ENCODE measurements at regions not wholly inside any gene's neighbourhood (a gene's known extent, or its start where the extent isn't known, plus 50 kb on each side); places are given as distances from the start of the nearest gene placed in this dataset.

DNA sequence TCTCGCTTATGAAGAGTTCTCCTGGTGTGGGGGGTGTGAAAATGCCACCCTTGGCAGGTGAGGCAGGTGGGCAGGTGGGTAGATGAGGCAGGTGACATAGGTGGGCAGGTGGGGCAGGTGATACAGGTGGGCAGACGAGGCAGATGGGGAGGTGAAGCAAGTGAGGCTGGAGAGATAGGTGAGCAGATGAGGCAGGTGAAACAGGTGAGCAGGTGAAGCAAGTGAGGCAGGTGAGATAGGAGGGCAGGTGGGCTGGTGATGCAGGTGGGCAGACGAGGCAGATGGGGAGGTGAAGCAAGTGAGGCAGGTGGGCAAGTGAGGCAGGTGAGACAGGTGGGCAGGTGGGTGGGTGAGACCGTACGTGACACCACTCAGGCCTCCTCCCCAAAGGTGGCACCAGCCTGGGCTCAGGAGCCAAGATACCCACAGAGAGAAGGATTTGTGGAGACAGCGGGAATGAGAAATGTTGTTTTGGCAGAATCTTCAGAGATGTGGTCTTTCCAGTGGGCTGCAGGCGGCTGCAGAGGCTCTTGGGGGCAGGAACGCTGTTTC, 232.3 kb upstream of the MYT1L start:
- TF ChIP-seq ARNTL (CRISPR knock-in tag; IDR thresholded peaks at IDR 0.05; ENCODE audit: borderline replicate concordance, low read depth) (no peak), ZFP3 (CRISPR knock-in tag; IDR thresholded peaks at IDR 0.05) (no peak), CSDC2 (CRISPR knock-in tag; IDR thresholded peaks at IDR 0.05) (no peak), ZNF8 (CRISPR knock-in tag; IDR thresholded peaks at IDR 0.05) (no peak)
- TF ChIP-seq, protein P1, sequence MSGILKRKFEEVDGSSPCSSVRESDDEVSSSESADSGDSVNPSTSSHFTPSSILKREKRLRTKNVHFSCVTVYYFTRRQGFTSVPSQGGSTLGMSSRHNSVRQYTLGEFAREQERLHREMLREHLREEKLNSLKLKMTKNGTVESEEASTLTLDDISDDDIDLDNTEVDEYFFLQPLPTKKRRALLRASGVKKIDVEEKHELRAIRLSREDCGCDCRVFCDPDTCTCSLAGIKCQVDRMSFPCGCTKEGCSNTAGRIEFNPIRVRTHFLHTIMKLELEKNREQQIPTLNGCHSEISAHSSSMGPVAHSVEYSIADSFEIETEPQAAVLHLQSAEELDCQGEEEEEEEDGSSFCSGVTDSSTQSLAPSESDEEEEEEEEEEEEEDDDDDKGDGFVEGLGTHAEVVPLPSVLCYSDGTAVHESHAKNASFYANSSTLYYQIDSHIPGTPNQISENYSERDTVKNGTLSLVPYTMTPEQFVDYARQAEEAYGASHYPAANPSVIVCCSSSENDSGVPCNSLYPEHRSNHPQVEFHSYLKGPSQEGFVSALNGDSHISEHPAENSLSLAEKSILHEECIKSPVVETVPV (CRISPR knock-in tag; IDR thresholded peaks at IDR 0.05) = no peak

All from SK-N-SH treated with all-trans-retinoic acid at 6 μM for 48 hours (cell line).